ENCODE measurements at regions not wholly inside any gene's neighbourhood (a gene's known extent, or its start where the extent isn't known, plus 50 kb on each side); places are given as distances from the start of the nearest gene placed in this dataset.

- H3K9me3 ChIP-seq (ENCODE audit: low read depth, low read length, poor library complexity, severe bottlenecking) = peaks cover 12% of the 10 kb centered on the region
- no peak overlapping the region for H3K27ac ChIP-seq (ENCODE audit: low read depth, low read length, poor library complexity, severe bottlenecking)
- DNase-seq (ENCODE audit: low spot score) = no peak
- no TSS peak for BruUV-seq (replicated peaks)
- peaks cover 13% of the 10 kb centered on the region for H3K4me1 ChIP-seq (ENCODE audit: insufficient read depth, low read length, poor library complexity, severe bottlenecking)
- no peak overlapping the region for H3K4me3 ChIP-seq (ENCODE audit: low read depth, low read length, poor library complexity, severe bottlenecking)
- no peak for TF ChIP-seq EZH2 (IDR thresholded peaks at IDR 0.05; ENCODE audit: borderline replicate concordance, low read depth, low read length, poor library complexity, severe bottlenecking)
- TF ChIP-seq CTCF (conservative IDR thresholded peaks at IDR 0.05; ENCODE audit: low read depth, low read length) = no peak
- ChIA-PET POLR2A (ENCODE audit: low non-redundant PET) (no interaction called here), CTCF (no interaction called here)
- no peaks in the 10 kb centered on the region for H3K36me3 ChIP-seq (ENCODE audit: insufficient read depth, low read length, poor library complexity, severe bottlenecking)
- intact Hi-C loops (cut with micrococcal nuclease; ENCODE audit: unreplicated experiment) = no loop called here
- no peaks in the 10 kb centered on the region for H3K27me3 ChIP-seq (replicated peaks; ENCODE audit: insufficient read depth, low read depth, low read length, poor library complexity)
Observed at GRCh38 chr1:59159557-59160203, 137.2 kb upstream of the FGGY start.

- Histone ChIP-seq H3K4me1 (ENCODE audit: insufficient read depth, low read length, poor library complexity, severe bottlenecking) (peaks cover 12% of the 10 kb centered on the region), H3K4me3 (ENCODE audit: low read depth, low read length, poor library complexity, severe bottlenecking) (no peak overlapping the region), H3K27ac (ENCODE audit: low read depth, low read length, poor library complexity, severe bottlenecking) (no peak overlapping the region), H3K27me3 (replicated peaks; ENCODE audit: insufficient read depth, low read depth, low read length, poor library complexity) (no peaks in the 10 kb centered on the region), H3K36me3 (ENCODE audit: insufficient read depth, low read length, poor library complexity, severe bottlenecking) (no peaks in the 10 kb centered on the region), H3K9me3 (ENCODE audit: low read depth, low read length, poor library complexity, severe bottlenecking) (peaks cover 12% of the 10 kb centered on the region)
- TF ChIP-seq CTCF (conservative IDR thresholded peaks at IDR 0.05; ENCODE audit: low read depth, low read length) (no peak), EZH2 (IDR thresholded peaks at IDR 0.05; ENCODE audit: borderline replicate concordance, low read depth, low read length, poor library complexity, severe bottlenecking) (no peak)
- no peak for DNase-seq (ENCODE audit: low spot score)
- intact Hi-C loops (cut with micrococcal nuclease; ENCODE audit: unreplicated experiment) = no loop called here
- ChIA-PET CTCF (no interaction called here), POLR2A (ENCODE audit: low non-redundant PET) (no interaction called here)
- no TSS peak for BruUV-seq (replicated peaks)
Observed at GRCh38 chr1:59161136-59161535, 135.8 kb upstream of the FGGY start.

GRCh38 chr1:59162665-59163064 is 134.2 kb upstream of the FGGY start:
- Histone ChIP-seq H3K36me3 (ENCODE audit: insufficient read depth, low read length, poor library complexity, severe bottlenecking) (no peaks in the 10 kb centered on the region), H3K4me1 (ENCODE audit: insufficient read depth, low read length, poor library complexity, severe bottlenecking) (no peaks in the 10 kb centered on the region), H3K27me3 (replicated peaks; ENCODE audit: insufficient read depth, low read depth, low read length, poor library complexity) (no peaks in the 10 kb centered on the region), H3K4me3 (ENCODE audit: low read depth, low read length, poor library complexity, severe bottlenecking) (no peak overlapping the region), H3K9me3 (ENCODE audit: low read depth, low read length, poor library complexity, severe bottlenecking) (peaks cover 12% of the 10 kb centered on the region), H3K27ac (ENCODE audit: low read depth, low read length, poor library complexity, severe bottlenecking) (no peak overlapping the region)
- TF ChIP-seq CTCF (conservative IDR thresholded peaks at IDR 0.05; ENCODE audit: low read depth, low read length) = no peak
- no peak for TF ChIP-seq EZH2 (IDR thresholded peaks at IDR 0.05; ENCODE audit: borderline replicate concordance, low read depth, low read length, poor library complexity, severe bottlenecking)
- POLR2A ChIA-PET (ENCODE audit: low non-redundant PET) = no interaction called here
- BruUV-seq (replicated peaks) = no TSS peak
- CTCF ChIA-PET = no interaction called here
- DNase-seq (ENCODE audit: low spot score) = no peak
- intact Hi-C loops (cut with micrococcal nuclease; ENCODE audit: unreplicated experiment) = no loop called here

Data from A673 (cell line).